Skeletal muscle cell (primary cell): ENCODE measurements at regions not wholly inside any gene's neighbourhood (a gene's known extent, or its start where the extent isn't known, plus 50 kb on each side); places are given as distances from the start of the nearest gene placed in this dataset.

Experiments used
- DNase-seq: peaks from one replicate; pipeline ENCODE4 v3.0.0-alpha.2; 2010; ENCODE audit warnings: low read depth
- H3K4me3 ChIP-seq: 2 replicates; pipeline ENCODE4 v1.5.1; 2011; ENCODE audit warnings: low read depth, mild to moderate bottlenecking, control low read depth, low read length, moderate library complexity

DNA sequence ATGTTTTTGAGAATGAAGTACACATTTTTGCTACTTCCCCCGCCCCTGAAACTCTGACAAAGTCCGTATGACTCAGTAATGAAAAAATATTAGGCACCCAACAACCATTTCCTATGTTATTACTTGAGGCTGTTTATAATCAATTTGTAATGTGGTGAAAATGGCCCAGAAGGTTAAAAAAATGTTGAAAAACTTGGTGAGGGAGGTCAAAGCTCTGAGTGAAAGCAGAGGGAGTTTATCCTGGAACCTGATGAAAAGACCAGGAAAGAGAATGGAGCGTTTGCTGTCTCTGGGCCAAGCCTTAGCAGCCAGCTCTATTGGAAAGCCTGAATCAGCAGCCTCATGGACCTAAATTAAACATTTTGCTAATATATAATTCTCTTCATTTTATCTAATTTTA lies 367.7 kb upstream of the NEGR1 start:
- DNase-seq, result peak; percentile 23

DNA sequence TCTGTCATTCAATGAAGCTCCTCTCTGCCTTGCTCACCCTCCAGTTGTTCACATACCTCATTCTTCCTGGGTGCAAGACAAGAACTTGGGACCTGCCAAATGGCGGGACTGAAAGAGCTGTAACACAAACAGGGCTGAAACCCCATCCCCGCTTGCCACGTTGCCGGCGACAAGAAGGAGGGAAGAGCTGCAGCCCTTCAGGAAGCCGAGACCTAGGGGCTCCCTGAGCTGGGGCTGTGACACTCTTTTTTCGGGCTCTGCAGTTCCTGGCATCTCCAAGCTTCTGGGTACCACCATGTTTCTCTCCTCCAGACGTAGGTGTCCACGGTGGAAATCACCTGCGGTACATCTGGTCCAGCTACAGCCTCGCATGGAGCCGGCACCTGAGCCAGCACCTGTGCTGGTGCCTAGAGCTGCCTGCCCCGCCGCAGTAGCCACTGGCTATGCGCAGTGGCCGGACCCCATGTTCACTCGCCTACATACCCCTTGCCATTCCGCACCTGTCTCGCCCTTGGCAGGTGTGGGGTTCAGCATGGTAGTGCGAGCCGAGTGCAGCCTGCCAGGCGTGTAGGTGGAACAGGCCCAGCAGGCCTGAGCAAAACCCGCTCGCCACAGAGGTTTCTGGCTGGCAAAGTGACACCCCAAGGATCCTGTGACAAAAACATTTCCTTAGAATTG lies 367.0 kb upstream of the NEGR1 start:
- DNase-seq, result no peak
- no peak overlapping the region for H3K4me3 ChIP-seq

More for the DNA sequence above, 367.7 kb upstream of the NEGR1 start:
- H3K4me3 ChIP-seq, result no peak overlapping the region

DNA sequence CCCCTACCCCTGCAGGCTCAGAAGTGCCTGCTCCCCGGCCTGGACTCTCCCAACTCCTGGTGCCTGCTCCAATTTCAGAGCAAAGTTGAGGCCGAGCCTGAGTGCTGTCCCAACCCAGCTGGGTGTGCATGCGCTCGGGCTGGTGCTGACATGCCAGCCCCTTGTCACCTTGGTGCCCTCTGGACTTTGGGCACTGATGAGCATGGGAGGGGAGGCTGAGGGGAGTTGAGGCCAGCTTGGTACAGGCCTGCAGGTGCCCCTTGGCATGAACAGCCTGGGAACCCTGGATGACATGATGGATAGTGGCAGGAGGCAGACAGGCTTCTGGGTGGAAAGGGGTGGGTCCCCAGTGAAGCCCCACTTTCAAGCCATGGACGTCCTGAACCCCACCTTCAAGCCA lies 366.1 kb upstream of the NEGR1 start:
- no peak for DNase-seq
- H3K4me3 ChIP-seq, result no peak overlapping the region

GRCh38 chr1:72643142-72643541 lies 360.8 kb upstream of the NEGR1 start:
- H3K4me3 ChIP-seq, result no peak overlapping the region
- no peak for DNase-seq

DNA sequence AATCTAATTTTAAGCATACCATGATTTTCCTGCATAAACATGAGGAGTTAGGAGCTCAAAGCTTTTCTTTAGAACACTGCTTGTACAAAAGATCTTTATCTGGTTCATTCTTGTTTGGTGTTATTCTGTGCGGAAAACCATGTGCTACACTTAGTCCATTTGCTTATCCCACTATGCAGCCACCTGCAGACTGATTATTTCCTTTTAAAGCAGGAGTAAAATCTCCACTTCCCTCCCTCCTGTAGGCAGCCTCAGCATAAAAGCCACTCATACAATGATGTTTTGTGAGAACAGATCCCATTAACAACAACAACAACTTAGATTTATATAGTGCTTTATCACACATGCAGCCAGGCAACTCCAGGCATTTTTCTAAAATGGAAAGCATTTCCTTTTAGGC lies 355.3 kb upstream of the NEGR1 start:
- DNase-seq, result no peak

GRCh38 chr1:72636631-72637030 lies 354.3 kb upstream of the NEGR1 start:
- no peak for DNase-seq
- no peak overlapping the region for H3K4me3 ChIP-seq

More for the DNA sequence above, 355.3 kb upstream of the NEGR1 start:
- no peak overlapping the region for H3K4me3 ChIP-seq

- peak; percentile 39 for DNase-seq
- H3K4me3 ChIP-seq, result no peak overlapping the region
Measured at GRCh38 chr1:72635719-72636118, 353.4 kb upstream of the NEGR1 start.

DNA sequence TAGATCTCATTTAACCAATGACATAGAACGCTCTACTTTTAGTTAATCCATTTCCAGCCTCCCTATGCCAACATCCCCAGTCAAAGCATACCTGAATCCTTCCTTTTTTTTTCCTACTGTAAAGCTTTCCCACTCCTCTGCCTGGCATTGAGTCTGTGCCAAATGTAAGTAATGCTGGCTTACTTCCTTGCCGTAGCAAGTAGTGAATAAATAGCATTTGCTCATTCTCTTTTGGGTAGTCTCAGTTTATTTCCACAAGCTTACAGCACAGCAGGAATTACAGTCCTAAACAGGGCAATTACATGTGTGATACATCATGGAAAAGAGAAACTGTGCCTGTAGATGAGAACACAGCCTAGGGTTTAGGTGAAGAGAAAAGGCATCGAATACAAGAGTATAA lies 352.6 kb upstream of the NEGR1 start:
- no peak overlapping the region for H3K4me3 ChIP-seq
- no peak for DNase-seq

DNA sequence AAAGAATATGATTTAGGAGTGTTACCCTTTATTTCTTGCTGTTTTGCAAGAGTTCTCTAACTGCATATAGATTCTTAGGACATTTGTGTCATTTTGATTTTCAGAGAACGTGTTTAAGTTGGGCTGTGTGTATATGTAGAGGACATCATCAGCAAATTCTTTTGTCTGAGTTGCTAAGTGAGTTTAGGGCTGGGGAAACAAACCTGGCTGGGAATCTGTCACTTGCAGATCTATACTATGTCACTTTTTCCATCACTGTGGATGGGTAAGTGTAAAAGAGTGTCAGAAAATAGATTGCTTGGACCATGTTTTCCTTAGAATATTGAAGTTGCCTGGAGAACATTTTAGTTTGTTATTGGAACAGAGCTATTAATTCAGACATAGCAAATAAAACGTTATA lies 349.1 kb upstream of the NEGR1 start:
- DNase-seq, result no peak
- H3K4me3 ChIP-seq, result no peak overlapping the region

- H3K4me3 ChIP-seq, result peak overlapping the region; percentile 6
- no peak for DNase-seq
Measured at GRCh38 chr1:72623299-72623708, 341.0 kb upstream of the NEGR1 start.

DNA sequence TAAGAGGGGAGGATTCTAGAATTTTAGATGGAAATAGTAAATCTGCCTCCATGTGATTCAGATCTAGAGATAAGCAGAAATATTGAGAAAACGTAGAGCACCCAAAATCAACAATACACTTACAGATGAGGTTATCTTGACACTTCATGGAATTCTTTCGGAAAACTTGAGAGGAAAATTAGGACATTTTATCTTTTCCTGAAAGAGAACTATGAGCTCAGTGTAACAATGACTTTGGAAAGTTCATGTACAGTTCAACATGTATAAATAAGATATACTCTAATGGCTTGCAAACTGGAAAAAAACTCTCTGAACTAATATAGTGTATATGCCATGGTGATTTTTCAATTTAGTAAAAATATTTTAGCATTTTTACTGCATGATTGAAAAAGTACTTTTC lies 338.1 kb upstream of the NEGR1 start:
- no peak overlapping the region for H3K4me3 ChIP-seq
- no peak for DNase-seq

DNA sequence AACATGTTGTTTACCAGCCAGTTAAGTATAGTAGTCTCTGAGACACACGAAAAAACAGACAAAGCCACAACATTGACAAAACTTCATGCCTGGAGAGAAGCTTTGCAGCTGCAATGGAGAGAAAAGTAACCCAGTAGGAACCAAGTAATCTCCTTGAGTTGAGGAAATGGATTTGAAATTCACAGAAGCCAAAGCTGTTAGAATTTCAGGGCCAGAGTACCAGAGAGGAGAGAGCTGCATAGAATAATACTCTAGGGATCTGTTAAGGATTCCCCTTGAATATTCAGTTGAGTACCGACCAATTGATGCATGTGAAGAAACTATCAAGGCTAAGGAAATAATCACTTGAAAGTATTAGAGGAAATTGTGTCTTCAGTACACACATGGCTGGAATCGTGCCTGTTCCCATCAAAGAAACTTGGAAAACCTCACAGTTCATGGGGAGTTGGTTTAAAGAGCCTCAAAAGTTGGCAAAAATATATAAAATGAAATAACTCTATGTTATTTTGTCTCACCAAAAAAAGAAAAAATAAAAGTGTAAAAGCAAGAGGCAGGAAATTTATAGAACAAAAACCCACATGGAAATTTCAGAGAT lies 324.0 kb upstream of the NEGR1 start:
- no peak overlapping the region for H3K4me3 ChIP-seq
- no peak for DNase-seq

- H3K4me3 ChIP-seq, result no peak overlapping the region
- no peak for DNase-seq
Measured at GRCh38 chr1:72601035-72601674, 318.8 kb upstream of the NEGR1 start.

- no peak for DNase-seq
- no peak overlapping the region for H3K4me3 ChIP-seq
Measured at GRCh38 chr1:72586023-72586685, 303.8 kb upstream of the NEGR1 start.

GRCh38 chr1:72579629-72580028 lies 297.3 kb upstream of the NEGR1 start:
- no peak for DNase-seq
- no peak overlapping the region for H3K4me3 ChIP-seq

- H3K4me3 ChIP-seq, result no peak overlapping the region
- no peak for DNase-seq
Measured at GRCh38 chr1:72570815-72571214, 288.5 kb upstream of the NEGR1 start.

DNA sequence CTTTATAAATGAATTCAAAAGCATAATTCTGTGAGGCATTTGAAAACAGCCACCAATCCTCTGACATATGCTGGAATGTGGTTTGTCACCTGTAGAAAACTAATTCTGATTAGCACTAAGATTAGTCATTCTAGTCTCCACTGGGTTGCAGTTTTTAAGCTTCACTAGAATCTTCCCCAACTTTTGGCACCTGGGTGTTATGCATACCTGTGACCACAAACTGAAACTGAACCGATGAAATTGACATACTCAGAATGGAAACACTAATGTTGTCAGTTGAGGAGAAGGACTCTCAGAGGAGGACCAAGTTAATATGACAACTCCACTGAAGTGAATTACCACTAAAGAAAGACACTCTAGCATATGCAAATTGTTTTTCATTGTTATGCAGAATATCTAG lies 285.8 kb upstream of the NEGR1 start:
- no peak for DNase-seq
- no peak overlapping the region for H3K4me3 ChIP-seq

- no peak overlapping the region for H3K4me3 ChIP-seq
- DNase-seq, result peak; percentile 10
Measured at GRCh38 chr1:72567521-72567920, 285.2 kb upstream of the NEGR1 start.

GRCh38 chr1:72564749-72565148 lies 282.4 kb upstream of the NEGR1 start:
- no peak for DNase-seq
- no peak overlapping the region for H3K4me3 ChIP-seq

DNA sequence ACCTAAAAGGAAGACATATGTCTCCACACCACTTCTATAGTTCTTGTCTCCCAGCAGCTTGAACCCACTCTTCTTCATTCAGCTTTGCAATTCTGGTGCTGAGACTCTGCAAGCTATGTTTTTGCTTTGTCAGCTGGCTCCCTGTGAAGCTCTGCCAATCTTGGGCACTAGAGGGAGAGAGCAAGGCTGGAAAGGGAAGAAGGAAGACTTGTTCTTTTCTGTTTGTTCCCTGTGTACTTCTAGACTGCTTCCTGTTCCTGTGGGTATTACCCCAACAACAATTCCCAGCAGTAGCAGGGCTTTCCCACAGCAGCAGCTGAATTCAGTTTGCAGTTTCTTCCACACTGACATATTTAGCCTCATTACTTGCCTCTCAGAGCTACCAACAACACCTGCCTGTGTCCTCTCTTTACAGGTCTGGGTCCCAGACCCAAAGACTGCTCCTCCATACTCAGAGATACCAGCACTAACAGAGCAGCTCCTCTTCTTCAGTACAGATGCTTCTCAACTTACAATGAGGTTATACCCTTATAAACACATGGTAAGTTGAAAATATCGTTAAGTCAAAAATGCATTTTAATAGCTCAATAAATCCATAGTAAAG lies 275.2 kb upstream of the NEGR1 start:
- DNase-seq, result peak; percentile 2
- no peak overlapping the region for H3K4me3 ChIP-seq
